ENCODE measurements at regions not wholly inside any gene's neighbourhood (a gene's known extent, or its start where the extent isn't known, plus 50 kb on each side); places are given as distances from the start of the nearest gene placed in this dataset.

- Histone ChIP-seq H3K4me1 (ENCODE audit: low read depth, poor library complexity, severe bottlenecking) (no peaks in the 10 kb centered on the region), H4K20me1 (ENCODE audit: insufficient read depth) (no peaks in the 10 kb centered on the region), H3K27me3 (ENCODE audit: insufficient read depth, low read depth) (no peaks in the 10 kb centered on the region), H3K36me3 (ENCODE audit: insufficient read depth) (no peaks in the 10 kb centered on the region), H2AFZ (ENCODE audit: low read depth) (no peak overlapping the region), H3K9ac (no peak overlapping the region), H3K27ac (no peak overlapping the region), H3K4me3 (IDR thresholded peaks at IDR 0.05; ENCODE audit: insufficient read depth, low read depth, low read length) (no peak overlapping the region), H3K4me2 (no peak overlapping the region), H3K79me2 (ENCODE audit: insufficient read depth, low read depth) (no peaks in the 10 kb centered on the region)
- no peak for TF ChIP-seq CTCF (conservative IDR thresholded peaks at IDR 0.05; ENCODE audit: low read depth, low read length)
Measured at GRCh38 chr4:4789462-4789861, 70.0 kb upstream of the MSX1 start.

DNA sequence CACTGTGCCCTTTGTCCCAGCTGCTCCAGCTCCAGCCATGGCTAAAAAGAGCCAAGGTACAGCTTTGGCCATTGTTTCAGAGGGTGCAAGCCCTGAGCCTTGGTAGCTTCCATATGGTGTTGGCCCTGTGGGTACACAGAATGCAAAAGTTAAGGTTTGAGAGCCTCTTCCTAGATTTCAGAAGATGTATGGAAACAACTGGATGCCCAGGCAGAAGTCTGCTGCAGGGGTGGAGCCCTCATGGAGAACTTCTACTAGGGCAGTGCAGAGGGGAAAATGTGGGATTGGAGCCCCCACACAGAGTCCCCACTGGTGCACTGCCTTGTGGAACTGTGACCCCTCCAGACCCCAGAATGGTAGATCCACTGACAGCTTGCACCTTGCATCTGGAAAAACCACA, 70.9 kb upstream of the MSX1 start:
- H3K36me3 ChIP-seq (ENCODE audit: insufficient read depth) = no peaks in the 10 kb centered on the region
- H3K27me3 ChIP-seq (ENCODE audit: insufficient read depth, low read depth) = no peaks in the 10 kb centered on the region
- no peaks in the 10 kb centered on the region for H3K4me1 ChIP-seq (ENCODE audit: low read depth, poor library complexity, severe bottlenecking)
- no peak overlapping the region for H3K27ac ChIP-seq
- no peaks in the 10 kb centered on the region for H4K20me1 ChIP-seq (ENCODE audit: insufficient read depth)
- H3K4me3 ChIP-seq (IDR thresholded peaks at IDR 0.05; ENCODE audit: insufficient read depth, low read depth, low read length) = no peak overlapping the region
- no peak for TF ChIP-seq CTCF (conservative IDR thresholded peaks at IDR 0.05; ENCODE audit: low read depth, low read length)
- no peak overlapping the region for H3K4me2 ChIP-seq
- no peak overlapping the region for H2AFZ ChIP-seq (ENCODE audit: low read depth)
- H3K79me2 ChIP-seq (ENCODE audit: insufficient read depth, low read depth) = no peaks in the 10 kb centered on the region
- H3K9ac ChIP-seq = no peak overlapping the region

- no peaks in the 10 kb centered on the region for H3K4me1 ChIP-seq (ENCODE audit: low read depth, poor library complexity, severe bottlenecking)
- H3K36me3 ChIP-seq (ENCODE audit: insufficient read depth) = no peaks in the 10 kb centered on the region
- no peaks in the 10 kb centered on the region for H3K27me3 ChIP-seq (ENCODE audit: insufficient read depth, low read depth)
- TF ChIP-seq CTCF (conservative IDR thresholded peaks at IDR 0.05; ENCODE audit: low read depth, low read length) = no peak
- no peak overlapping the region for H2AFZ ChIP-seq (ENCODE audit: low read depth)
- H4K20me1 ChIP-seq (ENCODE audit: insufficient read depth) = no peaks in the 10 kb centered on the region
- H3K4me2 ChIP-seq = no peak overlapping the region
- no peak overlapping the region for H3K4me3 ChIP-seq (IDR thresholded peaks at IDR 0.05; ENCODE audit: insufficient read depth, low read depth, low read length)
- H3K27ac ChIP-seq = no peak overlapping the region
- no peak overlapping the region for H3K9ac ChIP-seq
- no peaks in the 10 kb centered on the region for H3K79me2 ChIP-seq (ENCODE audit: insufficient read depth, low read depth)
Measured at GRCh38 chr4:4787421-4787820, 72.0 kb upstream of the MSX1 start.

DNA sequence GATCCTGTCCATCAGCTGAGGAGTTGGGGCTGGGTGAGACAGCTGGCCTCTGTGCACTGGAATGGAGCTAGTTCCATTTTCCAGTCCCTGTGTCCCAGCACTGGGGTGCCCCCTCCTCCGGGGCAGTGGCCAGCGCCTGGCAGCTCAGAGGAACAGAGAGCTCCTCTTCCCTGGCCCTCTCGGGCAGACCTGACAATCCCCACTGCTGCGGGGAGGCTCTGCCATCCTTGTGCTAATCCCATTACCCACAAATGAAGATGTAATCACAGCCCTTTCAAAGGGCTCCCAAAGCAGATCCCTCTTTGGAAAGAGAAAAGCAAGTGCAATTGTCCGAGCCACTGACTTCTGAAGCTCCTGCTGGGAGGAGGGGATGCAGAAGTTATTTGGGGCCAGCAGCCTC, 75.1 kb upstream of the MSX1 start:
- TF ChIP-seq CTCF (conservative IDR thresholded peaks at IDR 0.05; ENCODE audit: low read depth, low read length) = no peak
- no peak overlapping the region for H3K4me3 ChIP-seq (IDR thresholded peaks at IDR 0.05; ENCODE audit: insufficient read depth, low read depth, low read length)
- H3K4me1 ChIP-seq (ENCODE audit: low read depth, poor library complexity, severe bottlenecking) = no peaks in the 10 kb centered on the region
- H3K36me3 ChIP-seq (ENCODE audit: insufficient read depth) = no peaks in the 10 kb centered on the region
- no peaks in the 10 kb centered on the region for H4K20me1 ChIP-seq (ENCODE audit: insufficient read depth)
- H3K4me2 ChIP-seq = no peak overlapping the region
- no peak overlapping the region for H3K9ac ChIP-seq
- no peak overlapping the region for H2AFZ ChIP-seq (ENCODE audit: low read depth)
- H3K79me2 ChIP-seq (ENCODE audit: insufficient read depth, low read depth) = no peaks in the 10 kb centered on the region
- no peak overlapping the region for H3K27ac ChIP-seq
- no peaks in the 10 kb centered on the region for H3K27me3 ChIP-seq (ENCODE audit: insufficient read depth, low read depth)

DNA sequence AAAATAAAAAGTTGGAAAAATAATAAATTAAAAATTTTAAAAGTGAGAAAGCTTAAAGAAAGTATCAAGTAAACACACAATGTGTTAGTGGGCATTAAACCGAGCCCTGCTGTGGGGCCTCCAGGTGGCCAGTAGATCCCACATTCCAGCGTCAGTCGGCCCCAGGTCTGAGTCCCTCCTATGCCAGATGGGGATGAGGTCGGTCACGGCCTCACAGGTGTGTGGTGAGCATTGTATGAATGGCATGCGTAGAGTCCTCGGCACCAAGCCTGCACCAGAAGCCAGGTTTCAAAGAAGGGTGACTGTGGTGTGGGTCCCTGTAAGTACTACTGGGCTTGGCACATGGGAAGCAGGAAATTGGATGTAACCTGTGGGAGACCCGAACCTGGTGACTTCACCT, 75.6 kb upstream of the MSX1 start:
- no peak overlapping the region for H3K9ac ChIP-seq
- no peaks in the 10 kb centered on the region for H4K20me1 ChIP-seq (ENCODE audit: insufficient read depth)
- H3K4me2 ChIP-seq = no peak overlapping the region
- H3K79me2 ChIP-seq (ENCODE audit: insufficient read depth, low read depth) = no peaks in the 10 kb centered on the region
- H3K27me3 ChIP-seq (ENCODE audit: insufficient read depth, low read depth) = no peaks in the 10 kb centered on the region
- H2AFZ ChIP-seq (ENCODE audit: low read depth) = no peak overlapping the region
- H3K4me1 ChIP-seq (ENCODE audit: low read depth, poor library complexity, severe bottlenecking) = no peaks in the 10 kb centered on the region
- no peak overlapping the region for H3K27ac ChIP-seq
- no peak overlapping the region for H3K4me3 ChIP-seq (IDR thresholded peaks at IDR 0.05; ENCODE audit: insufficient read depth, low read depth, low read length)
- no peak for TF ChIP-seq CTCF (conservative IDR thresholded peaks at IDR 0.05; ENCODE audit: low read depth, low read length)
- no peaks in the 10 kb centered on the region for H3K36me3 ChIP-seq (ENCODE audit: insufficient read depth)
